Activated CD4-positive, CD25-positive, alpha-beta regulatory T cell treated with anti-CD3 and anti-CD28 coated beads, Interleukin-2, amount 50 U/mL, for 72 hours (primary cell): ENCODE measurements at regions not wholly inside any gene's neighbourhood (a gene's known extent, or its start where the extent isn't known, plus 50 kb on each side); places are given as distances from the start of the nearest gene placed in this dataset.

ENCODE experiments used
- DNase-seq: peaks from one replicate; pipeline ENCODE4 v3.0.0; 2021

DNA sequence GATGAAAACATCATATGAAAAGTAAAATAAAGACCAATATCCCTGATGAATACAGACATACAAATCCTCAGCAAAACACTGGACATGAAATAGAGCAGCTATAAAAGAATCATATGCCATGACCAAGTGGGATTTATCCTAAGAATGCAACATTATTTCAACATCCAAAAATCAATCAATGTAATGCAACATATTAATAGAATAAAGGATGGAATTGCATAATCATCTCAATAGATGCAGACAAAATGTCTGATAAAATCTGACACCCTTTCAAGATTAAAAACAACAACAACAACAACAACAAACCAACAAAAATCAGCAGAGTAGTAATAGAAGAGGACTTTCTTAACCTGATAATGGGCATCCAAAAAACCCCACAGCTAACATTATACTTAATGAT, 63.8 kb upstream of the IL1R1 start:
- no peak for DNase-seq

GRCh38 chr2:102080451-102081242, 61.9 kb upstream of the IL1R1 start:
- no peak for DNase-seq

DNA sequence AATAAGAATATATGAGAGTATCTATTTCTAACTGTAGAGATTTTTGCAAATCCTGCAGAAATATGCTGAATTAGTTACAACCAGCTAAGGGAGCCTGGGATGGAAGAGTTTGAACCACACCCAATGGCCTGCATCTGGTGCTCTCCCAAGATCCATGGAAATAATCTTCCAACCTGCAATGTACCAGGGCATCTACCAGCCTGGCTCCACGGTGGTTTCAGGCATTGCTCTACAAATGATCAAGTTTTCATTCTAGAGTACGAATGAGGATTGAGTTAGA, 61.4 kb upstream of the IL1R1 start:
- DNase-seq, result no peak

DNA sequence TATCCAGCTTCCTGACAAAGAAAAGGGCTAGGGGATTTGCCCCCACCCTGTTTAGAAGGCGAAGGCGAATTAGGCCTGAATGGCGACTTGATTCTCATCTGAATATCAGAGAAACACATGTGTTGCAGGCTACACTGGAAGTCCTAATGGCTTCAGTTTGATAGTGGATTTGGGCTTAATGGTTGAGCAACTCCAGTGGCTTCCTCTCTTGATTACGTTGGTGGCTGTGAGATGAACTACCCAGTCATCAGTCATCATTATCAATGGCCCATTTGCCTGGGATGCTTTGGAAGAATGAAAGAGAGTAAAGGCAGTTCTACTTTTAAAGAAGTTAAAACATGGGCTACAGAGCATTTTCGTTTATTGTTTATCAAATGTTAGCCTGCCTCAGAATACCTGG, 60.9 kb upstream of the IL1R1 start:
- no peak for DNase-seq

- DNase-seq, result peak; percentile 50
These were observed 59.8 kb upstream of the IL1R1 start for GRCh38 chr2:102082571-102083392.

DNA sequence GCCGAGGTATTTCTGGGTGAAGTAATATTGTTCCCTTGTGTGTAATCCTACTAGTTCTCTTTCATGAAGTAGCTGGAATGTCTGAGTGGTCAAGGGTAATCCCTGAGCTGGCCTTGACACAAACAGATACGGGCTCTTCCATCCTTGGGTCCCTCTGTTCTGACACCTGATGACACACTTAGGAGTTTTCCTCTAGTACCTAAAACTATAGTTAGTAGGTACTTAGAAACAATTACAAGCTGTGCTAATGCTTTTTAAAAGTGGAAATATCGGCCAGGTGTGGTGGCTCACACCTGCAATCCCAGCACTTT, 59.2 kb upstream of the IL1R1 start:
- DNase-seq, result no peak

- DNase-seq, result no peak
These were observed 57.9 kb upstream of the IL1R1 start for GRCh38 chr2:102084651-102085050.

GRCh38 chr2:102085238-102085637, 57.3 kb upstream of the IL1R1 start:
- no peak for DNase-seq

GRCh38 chr2:102086150-102086872, 56.2 kb upstream of the IL1R1 start:
- no peak for DNase-seq

GRCh38 chr2:102091121-102091520, 51.4 kb upstream of the IL1R1 start:
- no peak for DNase-seq

DNA sequence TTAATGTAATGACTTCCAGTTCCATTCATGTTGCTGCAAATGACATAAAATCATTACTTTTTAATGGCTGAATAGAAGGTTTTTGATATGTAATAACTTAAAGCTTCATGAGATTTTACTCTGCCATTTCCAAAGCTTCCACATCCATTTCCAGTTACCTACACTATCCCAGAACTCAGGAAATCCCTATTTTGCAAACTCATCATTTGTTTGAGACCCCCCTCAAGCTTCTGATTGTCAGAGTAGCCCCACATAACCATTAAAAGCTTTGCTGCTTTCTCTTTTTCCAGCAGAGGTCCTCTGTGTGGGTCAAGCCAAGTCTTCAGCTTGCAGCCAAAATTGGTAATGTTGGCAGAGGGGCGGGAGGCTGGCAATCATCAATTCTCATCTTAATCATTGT, 50.6 kb upstream of the IL1R1 start:
- DNase-seq, result no peak

- no peak for DNase-seq
These were observed 50.0 kb upstream of the IL1R1 start for GRCh38 chr2:102092535-102092934.
